M059J (cell line): ENCODE measurements at regions not wholly inside any gene's neighbourhood (a gene's known extent, or its start where the extent isn't known, plus 50 kb on each side); places are given as distances from the start of the nearest gene placed in this dataset.
"Not testable (repeated sequence)": the region's sequence is repeated elsewhere in the genome, so short reads cannot be mapped to it uniquely, and the experiment has no call there.

ENCODE experiments used
- DNase-seq: peaks from one replicate; pipeline ENCODE4 v3.0.0-alpha.2; 2012; ENCODE audit warnings: low read depth

GRCh38 chr3:107942951-107943749 is 147.7 kb downstream of the CD47 start:
- peak; percentile 22 for DNase-seq

DNA sequence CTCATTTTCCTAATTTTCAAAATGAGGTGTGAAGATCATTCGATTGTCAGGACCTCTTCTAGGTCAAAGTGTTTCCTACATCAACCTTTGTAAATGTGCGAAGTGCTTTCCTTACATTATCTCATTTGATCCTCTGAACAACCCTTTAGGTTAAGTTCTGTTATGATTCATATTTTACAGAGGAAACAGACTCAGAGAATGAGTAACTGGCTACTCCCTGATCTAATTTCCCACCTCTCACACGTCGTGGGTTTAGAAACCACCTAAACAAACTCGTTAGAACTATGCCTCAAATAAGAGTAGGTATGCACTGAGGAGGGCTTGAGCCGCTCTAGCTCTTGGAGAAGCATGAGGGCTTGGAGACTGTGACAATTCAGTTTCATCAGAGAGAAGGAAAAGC is 148.6 kb downstream of the CD47 start:
- no peak for DNase-seq

DNA sequence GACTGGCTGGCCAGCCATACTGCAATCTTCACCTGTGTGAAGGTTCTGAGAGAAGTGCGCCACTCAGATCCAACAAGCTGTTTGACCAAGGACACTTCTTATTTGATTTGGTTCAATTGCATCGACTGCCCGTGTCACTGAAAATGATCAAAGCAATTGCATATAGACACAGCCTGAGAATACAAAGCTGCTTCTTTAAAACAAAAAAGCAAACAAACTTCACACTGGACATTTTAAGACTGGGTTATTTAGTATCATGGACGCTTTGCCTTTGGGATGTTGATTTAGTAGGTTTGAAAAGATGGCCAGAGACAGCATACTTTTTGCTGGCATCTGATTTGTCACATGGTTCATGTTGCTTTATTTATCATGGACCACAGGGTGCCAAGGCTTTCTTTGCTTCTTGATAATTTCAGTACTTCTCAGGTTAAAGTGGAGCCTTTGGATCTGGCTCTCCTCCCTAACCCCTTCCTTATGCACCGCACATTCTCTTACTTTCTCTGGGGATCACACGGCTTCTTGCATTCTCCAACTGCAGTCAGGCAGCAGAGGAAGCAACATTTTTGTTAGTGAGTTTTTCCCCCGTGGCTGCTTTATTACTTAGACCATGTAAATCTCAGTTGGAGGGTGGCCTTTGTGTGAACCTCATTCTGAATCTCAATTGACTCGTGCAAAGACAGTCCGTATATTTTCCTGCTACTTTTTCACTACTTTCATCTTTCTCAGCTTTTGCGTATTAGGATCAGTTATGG is 151.0 kb downstream of the CD47 start:
- no peak for DNase-seq

GRCh38 chr3:107938143-107938542 is 152.7 kb downstream of the CD47 start:
- DNase-seq = peak; percentile 65

GRCh38 chr3:107934808-107935207 is 156.0 kb downstream of the CD47 start:
- no peak for DNase-seq

- DNase-seq = no peak
Measured at GRCh38 chr3:107933450-107933849, 157.4 kb downstream of the CD47 start.

- no peak for DNase-seq
Measured at GRCh38 chr3:107931326-107931725, 159.5 kb downstream of the CD47 start.

DNA sequence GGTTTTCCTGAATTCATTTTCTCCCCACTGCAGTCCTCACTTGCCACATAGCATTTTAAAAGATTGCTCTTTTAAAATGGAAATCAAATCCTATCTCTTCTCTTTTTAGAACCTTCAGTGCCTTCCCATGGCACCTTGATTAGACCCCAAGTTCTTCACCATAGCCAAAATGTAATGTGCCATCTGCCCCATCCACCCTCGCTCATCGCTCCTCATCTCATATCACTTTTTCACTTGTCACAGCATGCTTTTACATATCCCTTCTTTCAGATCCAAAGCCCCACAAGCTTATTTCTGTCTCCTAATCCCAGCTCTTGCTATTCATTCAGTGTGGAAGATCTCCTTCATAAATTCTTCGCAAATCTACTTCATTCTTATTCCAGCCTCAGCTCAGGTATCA is 161.7 kb downstream of the CD47 start:
- DNase-seq = no peak

- peak; percentile 62 for DNase-seq
Measured at GRCh38 chr3:107928084-107928445, 162.8 kb downstream of the CD47 start.

DNA sequence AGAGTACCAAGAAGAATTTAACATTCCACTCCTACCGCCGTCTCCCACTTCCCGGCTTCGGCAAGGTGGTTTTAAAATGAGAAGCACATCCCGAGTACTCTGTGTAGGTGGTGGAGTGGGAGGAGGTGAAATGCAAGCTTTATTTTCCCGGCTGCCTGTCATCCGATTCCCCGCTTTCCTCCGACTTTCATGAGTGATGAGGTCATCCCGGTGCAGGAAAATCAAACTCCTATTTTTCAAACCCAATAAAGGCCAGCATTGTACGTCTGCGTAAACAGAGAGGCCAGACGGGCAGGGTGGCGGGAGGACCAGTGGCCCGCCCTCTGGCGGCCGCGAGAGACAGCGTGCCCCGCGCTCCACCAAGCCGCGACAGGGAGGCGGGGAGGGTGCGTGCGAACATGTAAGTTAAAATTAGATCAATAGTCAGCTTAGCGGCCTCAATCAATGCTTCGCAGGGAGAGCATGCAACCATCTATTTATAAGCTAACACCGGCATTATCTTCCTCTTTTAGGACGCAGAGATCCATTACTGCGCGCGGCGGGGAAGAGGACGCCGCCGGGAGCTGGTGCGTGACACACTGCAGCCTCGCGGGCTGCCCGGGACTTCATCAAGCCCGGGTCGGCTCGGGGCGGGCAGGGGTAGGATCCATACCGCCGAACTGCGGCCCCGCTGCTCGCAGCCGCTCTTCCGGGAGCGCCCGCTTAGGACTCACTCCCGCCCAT is 163.3 kb downstream of the CD47 start:
- peak; percentile 79 for DNase-seq

- no peak for DNase-seq
Measured at GRCh38 chr3:107925851-107926250, 165.0 kb downstream of the CD47 start.

- DNase-seq = no peak
Measured at GRCh38 chr3:107921038-107921437, 169.8 kb downstream of the CD47 start.

GRCh38 chr3:107920538-107920937 is 170.3 kb downstream of the CD47 start:
- no peak for DNase-seq

- DNase-seq = no peak
Measured at GRCh38 chr3:107919239-107919638, 171.6 kb downstream of the CD47 start.

DNA sequence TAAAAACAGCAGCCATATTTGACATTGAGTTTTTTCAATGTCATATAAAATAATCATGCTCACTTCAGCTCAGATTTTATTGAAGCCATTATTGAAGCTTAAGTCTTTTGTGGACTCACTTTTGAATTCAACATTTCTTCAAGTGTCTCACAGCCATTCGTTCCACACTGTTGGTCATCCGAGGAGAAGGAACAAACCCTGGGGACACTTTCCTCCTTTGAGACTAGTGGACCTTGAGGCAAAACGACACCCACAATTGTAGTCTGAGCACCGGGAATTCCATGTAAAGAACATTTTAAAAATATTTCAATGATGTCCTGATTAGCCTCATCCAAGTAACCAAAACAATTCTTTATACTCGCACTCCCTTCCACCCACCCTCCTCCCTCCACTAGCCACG is 174.7 kb downstream of the CD47 start:
- DNase-seq = no peak

- no peak for DNase-seq
Measured at GRCh38 chr3:107915706-107916105, 175.1 kb downstream of the CD47 start.

DNA sequence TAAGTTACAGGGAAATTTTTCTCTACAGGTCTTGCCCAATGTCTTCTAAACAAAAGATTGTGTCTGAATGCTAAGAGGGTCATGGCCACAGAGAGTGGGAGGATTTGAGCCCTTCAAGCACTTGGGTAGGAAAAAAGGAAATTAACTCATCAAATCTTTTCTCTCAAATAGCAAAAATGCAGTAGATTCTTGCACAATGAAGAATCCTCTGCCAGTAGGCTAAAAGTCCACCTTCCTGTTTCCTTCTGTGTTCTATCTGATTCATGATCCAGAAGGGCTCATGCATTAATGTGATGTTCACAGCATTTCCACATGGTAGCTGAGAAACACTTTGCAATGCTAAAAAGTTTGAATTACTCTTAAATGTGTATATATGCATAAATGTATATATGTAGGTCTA is 177.1 kb downstream of the CD47 start:
- no peak for DNase-seq

DNA sequence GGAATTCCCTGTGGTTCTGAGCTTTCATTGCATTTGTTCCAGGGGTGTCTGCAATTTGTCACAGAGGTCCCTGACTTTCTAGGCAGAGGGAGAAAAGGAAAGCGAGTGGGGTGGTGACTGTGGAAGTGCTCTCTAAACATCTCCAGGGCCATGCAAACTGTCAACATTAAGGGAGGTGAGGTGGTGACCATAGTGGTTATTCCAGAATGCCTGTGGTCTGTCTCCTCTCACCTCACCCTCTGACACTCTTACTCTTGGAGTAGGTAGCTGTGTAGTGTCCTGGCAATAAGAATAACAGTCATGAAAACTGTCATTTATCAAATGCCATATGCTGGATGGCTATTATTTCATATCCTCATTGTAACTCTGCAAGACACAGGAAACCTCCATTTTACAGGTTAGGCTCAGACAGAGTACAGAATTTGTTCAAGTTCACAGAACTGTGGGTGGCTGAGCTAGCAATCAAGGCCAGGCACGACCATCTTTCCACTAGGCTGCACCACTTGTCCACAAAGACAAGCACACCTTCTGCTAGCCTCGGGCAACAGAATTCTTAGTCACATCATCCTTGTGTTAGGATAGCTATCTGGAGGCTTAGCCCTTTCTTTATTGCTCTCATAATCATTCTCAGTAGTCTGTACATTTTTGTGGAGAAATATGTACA is 179.4 kb downstream of the CD47 start:
- peak; percentile 70 for DNase-seq

GRCh38 chr3:107910713-107911259 is 180.0 kb downstream of the CD47 start:
- no peak for DNase-seq

- DNase-seq = not testable (repeated sequence)
Measured at GRCh38 chr3:107909583-107909982, 181.2 kb downstream of the CD47 start.

DNA sequence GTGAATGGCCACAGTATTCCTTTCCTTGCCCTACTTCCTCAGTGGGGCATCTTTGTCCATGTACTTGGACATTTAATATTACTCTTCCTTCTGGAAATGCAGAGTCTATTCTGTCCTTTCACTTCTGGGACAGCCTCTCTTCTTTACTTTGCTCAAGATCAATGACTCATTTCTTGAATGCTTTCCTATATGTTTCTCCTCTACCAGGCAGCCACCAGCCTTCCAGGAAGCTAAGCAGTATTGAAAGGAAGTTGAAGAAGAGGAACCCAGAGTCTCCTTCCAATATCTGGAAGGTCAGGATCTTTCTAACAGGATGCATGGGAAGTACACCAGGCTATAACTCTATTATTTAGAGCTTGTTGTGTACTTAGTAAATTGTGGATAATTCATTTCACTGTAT is 182.8 kb downstream of the CD47 start:
- DNase-seq = no peak

GRCh38 chr3:107904536-107905066 is 186.2 kb downstream of the CD47 start:
- no peak for DNase-seq
